HFF-Myc (cell line): ENCODE measurements at regions not wholly inside any gene's neighbourhood (a gene's known extent, or its start where the extent isn't known, plus 50 kb on each side); places are given as distances from the start of the nearest gene placed in this dataset.

ENCODE experiments used
- DNase-seq: peaks from one replicate; pipeline ENCODE4 v3.0.0-alpha.2; 2011; ENCODE audit warnings: low read depth; ENCODE audit errors: extremely low read depth
- H3K4me3 ChIP-seq: replicated peaks from 2 replicates; pipeline ENCODE4 v1.5.1; 2011; ENCODE audit warnings: low read depth, mild to moderate bottlenecking, control low read depth, low read length
- CTCF ChIP-seq: IDR thresholded peaks from 2 replicates; pipeline ENCODE4 v1.5.1; 2012; ENCODE audit warnings: mild to moderate bottlenecking, low read depth, low read length, control low read depth; ENCODE audit errors: missing control alignments

GRCh38 chrX:124231451-124231759 lies 101.1 kb upstream of the TEX13D start:
- no peak for DNase-seq

GRCh38 chrX:124232523-124233201 lies 99.8 kb upstream of the TEX13D start:
- TF ChIP-seq CTCF, result no peak
- DNase-seq, result no peak
- no peak overlapping the region for H3K4me3 ChIP-seq

More at GRCh38 chrX:124231451-124231759, 101.1 kb upstream of the TEX13D start:
- no peak overlapping the region for H3K4me3 ChIP-seq
- TF ChIP-seq CTCF, result no peak

GRCh38 chrX:124234348-124234747 lies 98.1 kb upstream of the TEX13D start:
- no peak for DNase-seq
- H3K4me3 ChIP-seq, result no peak overlapping the region
- no peak for TF ChIP-seq CTCF

DNA sequence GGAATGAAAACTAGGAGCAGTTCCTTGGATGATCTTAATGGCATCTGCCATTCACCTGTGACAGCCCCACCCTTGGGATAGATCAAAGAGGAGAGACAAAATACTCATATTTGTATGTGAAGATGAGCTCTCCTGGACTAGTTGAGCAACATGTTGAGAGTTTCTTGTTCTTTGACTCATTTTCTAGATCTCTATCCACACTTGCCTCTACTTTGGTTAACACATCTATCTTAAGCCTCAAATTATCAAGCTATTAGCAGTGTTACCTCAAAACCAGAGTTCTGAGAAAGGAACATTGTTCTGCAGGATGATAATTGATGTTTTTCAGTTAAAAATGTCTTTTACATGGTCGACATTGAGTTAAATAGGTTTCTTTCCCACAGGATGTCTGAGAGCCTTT lies 94.2 kb upstream of the TEX13D start:
- no peak for DNase-seq
- H3K4me3 ChIP-seq, result no peak overlapping the region
- no peak for TF ChIP-seq CTCF

GRCh38 chrX:124239324-124239723 lies 93.1 kb upstream of the TEX13D start:
- no peak for TF ChIP-seq CTCF
- no peak overlapping the region for H3K4me3 ChIP-seq
- DNase-seq, result no peak

GRCh38 chrX:124239911-124240310 lies 92.5 kb upstream of the TEX13D start:
- no peak overlapping the region for H3K4me3 ChIP-seq
- TF ChIP-seq CTCF, result no peak
- DNase-seq, result no peak

- no peak for TF ChIP-seq CTCF
- no peak overlapping the region for H3K4me3 ChIP-seq
- DNase-seq, result no peak
Measured at GRCh38 chrX:124240422-124240821, 92.0 kb upstream of the TEX13D start.
